MM.1S (cell line): ENCODE measurements at regions not wholly inside any gene's neighbourhood (a gene's known extent, or its start where the extent isn't known, plus 50 kb on each side); places are given as distances from the start of the nearest gene placed in this dataset.

Experiments used
- CTCF ChIP-seq: fragments of 300-600 bp; sonication (generic); IDR thresholded peaks from 2 replicates; pipeline ENCODE4 v1.5.1; 2016; ENCODE audit warnings: antibody characterized with exemption, low read length, mixed read lengths
- EZH2 ChIP-seq: fragments of 300-600 bp; sonication (generic); optimal IDR thresholded peaks from 2 replicates; pipeline ENCODE3; 2017; ENCODE audit warnings: low read depth, mild to moderate bottlenecking, antibody characterized with exemption, low read length, mixed read lengths
- EZH2phosphoT487 ChIP-seq: fragments of 300-600 bp; sonication (generic); IDR thresholded peaks from 2 replicates; pipeline ENCODE4 v1.6.1; 2018; ENCODE audit warnings: antibody characterized with exemption, low read length

GRCh38 chr12:127386723-127387122, 880.2 kb upstream of the TMEM132C start:
- TF ChIP-seq CTCF (no peak), EZH2phosphoT487 (no peak), EZH2 (no peak)
